Lower lobe of right lung (tissue), 2 donors: ENCODE measurements at regions not wholly inside any gene's neighbourhood (a gene's known extent, or its start where the extent isn't known, plus 50 kb on each side); places are given as distances from the start of the nearest gene placed in this dataset.

ENCODE experiments used
- ATAC-seq, 2 donors: fragments of 200-7000 bp; cut with Tn5 transposase; one replicate each; pipeline ENCODE4 v1.9.1; 2020 to 2022; ENCODE audit warnings: mild to moderate bottlenecking in 2 of 2, moderate library complexity in 2 of 2
- DNase-seq: peaks from one replicate; pipeline ENCODE4 v3.0.0-alpha.2; 2020
- H3K27ac ChIP-seq: fragments of 200-600 bp; one replicate; pipeline ENCODE4 v1.8.0; 2022
- H3K27me3 ChIP-seq: fragments of 200-600 bp; one replicate; pipeline ENCODE4 v1.8.0; 2022; ENCODE audit warnings: low read depth
- H3K36me3 ChIP-seq: fragments of 200-600 bp; one replicate; pipeline ENCODE4 v1.8.0; 2022; ENCODE audit warnings: mild to moderate bottlenecking
- H3K4me1 ChIP-seq: fragments of 200-600 bp; one replicate; pipeline ENCODE4 v1.8.0; 2022
- H3K4me3 ChIP-seq: fragments of 200-600 bp; one replicate; pipeline ENCODE4 v1.8.0; 2022; ENCODE audit warnings: mild to moderate bottlenecking
- H3K9me3 ChIP-seq: fragments of 200-600 bp; one replicate; pipeline ENCODE4 v1.8.0; 2022
- intact Hi-C: fragments of 100-400 bp; cut with DNase I; formaldehyde crosslinking; loops from one replicate; pipeline ENCODE4 v1.11.0; 2022
- TF ChIP-seq, protein P1 (sequence below): fragments of 200-600 bp; IDR thresholded peaks from one replicate; pipeline ENCODE4 v1.8.0; 2022; ENCODE audit warnings: antibody characterized with exemption, mild to moderate bottlenecking
- donor health status: DM: no; HTN: yes; CAD: no; lungs with severe emphysema.

DNA sequence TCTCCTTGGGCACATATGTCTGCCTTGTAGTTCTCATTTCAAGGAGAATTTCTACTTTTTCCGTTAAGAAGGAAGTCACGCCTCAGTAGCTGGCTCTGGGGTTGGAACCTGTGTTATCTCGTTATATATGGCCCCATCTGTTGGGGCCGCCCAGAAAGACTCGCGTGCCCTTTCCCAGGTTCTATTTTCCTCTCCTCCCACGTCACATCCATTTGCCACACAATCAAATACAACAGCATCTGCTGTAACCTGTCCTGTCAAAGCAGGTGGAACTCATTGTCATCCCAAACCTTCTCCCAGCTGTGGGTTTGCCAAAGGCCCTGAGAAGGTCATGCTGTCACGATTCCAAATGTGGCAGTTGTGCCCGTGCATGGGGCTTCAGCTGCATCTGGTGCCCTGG lies 213.1 kb upstream of the ZBED5 start:
- no peak overlapping the region for H3K4me3 ChIP-seq
- H3K4me1 ChIP-seq = no peaks in the 10 kb centered on the region
- intact Hi-C loops = no loop called here
- DNase-seq (no peak), ATAC-seq (no peak)
- H3K27me3 ChIP-seq = no peaks in the 10 kb centered on the region
- H3K27ac ChIP-seq = no peak overlapping the region
- no peaks in the 10 kb centered on the region for H3K9me3 ChIP-seq
- TF ChIP-seq, protein P1, sequence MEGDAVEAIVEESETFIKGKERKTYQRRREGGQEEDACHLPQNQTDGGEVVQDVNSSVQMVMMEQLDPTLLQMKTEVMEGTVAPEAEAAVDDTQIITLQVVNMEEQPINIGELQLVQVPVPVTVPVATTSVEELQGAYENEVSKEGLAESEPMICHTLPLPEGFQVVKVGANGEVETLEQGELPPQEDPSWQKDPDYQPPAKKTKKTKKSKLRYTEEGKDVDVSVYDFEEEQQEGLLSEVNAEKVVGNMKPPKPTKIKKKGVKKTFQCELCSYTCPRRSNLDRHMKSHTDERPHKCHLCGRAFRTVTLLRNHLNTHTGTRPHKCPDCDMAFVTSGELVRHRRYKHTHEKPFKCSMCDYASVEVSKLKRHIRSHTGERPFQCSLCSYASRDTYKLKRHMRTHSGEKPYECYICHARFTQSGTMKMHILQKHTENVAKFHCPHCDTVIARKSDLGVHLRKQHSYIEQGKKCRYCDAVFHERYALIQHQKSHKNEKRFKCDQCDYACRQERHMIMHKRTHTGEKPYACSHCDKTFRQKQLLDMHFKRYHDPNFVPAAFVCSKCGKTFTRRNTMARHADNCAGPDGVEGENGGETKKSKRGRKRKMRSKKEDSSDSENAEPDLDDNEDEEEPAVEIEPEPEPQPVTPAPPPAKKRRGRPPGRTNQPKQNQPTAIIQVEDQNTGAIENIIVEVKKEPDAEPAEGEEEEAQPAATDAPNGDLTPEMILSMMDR = no peak
- H3K36me3 ChIP-seq = no peaks in the 10 kb centered on the region

DNA sequence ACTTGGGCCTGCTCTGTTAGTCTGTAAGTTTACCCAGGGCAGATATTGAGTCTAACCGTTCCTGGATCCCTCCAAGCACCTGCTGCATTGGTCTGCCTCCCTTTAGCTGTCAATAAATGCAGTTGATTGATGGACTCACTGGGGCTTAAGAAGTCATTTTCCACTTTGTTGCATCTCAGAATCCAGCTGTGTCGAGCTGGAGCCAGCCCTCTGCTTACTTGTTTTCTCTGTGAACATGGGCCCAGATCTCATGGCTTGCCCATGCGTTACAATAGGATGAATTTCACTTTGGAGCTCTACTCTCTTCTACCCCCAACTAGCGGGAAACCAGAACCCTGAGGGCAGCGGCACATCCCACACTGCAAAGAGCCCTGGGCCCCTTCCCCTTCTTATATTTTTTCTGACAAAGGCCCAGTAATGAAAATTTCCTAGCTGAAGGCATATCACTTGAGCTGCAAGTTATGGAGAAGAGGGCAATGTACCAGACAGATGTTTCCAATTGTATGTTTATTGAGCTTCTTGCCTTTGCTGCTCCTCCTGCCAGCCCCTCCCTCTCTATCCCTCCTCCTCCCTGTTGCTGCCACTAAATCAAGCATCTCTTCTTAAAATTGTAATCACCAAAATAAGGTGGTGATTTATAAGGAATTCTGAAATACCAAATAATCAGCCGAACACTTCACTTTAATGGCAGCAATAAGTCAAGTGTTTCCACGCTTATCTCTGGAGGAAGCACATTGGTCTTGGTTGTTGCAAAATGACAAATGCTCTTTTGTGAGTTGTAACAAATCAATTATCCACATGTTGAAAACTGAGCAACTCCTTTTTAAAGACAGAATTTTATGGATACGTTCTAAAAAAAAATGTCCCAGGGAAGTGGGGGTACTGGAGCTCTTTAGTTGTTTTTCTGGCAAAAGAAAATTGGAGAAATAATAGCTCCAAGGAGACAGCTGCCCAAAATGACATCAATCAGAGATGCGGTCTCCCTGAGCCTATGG lies 212.3 kb upstream of the ZBED5 start:
- intact Hi-C loops = no loop called here
- Histone ChIP-seq H3K36me3 (no peaks in the 10 kb centered on the region), H3K27me3 (no peaks in the 10 kb centered on the region), H3K27ac (no peak overlapping the region), H3K4me3 (no peak overlapping the region), H3K4me1 (no peaks in the 10 kb centered on the region), H3K9me3 (no peaks in the 10 kb centered on the region)
- ATAC-seq (no peak), DNase-seq (no peak)
- TF ChIP-seq, protein P1 = no peak

DNA sequence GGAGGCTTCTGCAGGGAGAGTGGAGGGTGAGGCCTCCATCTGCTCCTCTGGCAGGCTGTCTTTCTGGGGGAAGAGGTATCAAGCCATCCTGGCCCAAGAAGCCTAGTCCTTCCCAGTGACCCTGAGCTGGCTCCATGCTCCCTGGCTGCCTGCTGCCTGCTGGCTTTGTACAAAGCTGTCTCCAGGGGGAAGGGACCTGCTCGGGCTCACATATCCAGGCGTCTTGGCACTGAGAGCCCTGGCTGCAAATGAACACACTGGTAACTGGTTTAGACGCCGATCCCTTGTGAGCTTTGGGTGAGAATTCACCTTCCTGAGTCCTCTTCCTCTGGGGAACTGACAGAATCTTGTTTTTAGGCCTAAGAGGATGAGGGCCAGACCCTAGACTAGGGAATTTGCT lies 210.3 kb upstream of the ZBED5 start:
- H3K27ac ChIP-seq = no peak overlapping the region
- DNase-seq = no peak
- ATAC-seq = no peak
- TF ChIP-seq, protein P1 = no peak
- H3K36me3 ChIP-seq = no peaks in the 10 kb centered on the region
- no peaks in the 10 kb centered on the region for H3K9me3 ChIP-seq
- intact Hi-C loops = no loop called here
- H3K4me1 ChIP-seq = no peaks in the 10 kb centered on the region
- no peaks in the 10 kb centered on the region for H3K27me3 ChIP-seq
- H3K4me3 ChIP-seq = no peak overlapping the region

DNA sequence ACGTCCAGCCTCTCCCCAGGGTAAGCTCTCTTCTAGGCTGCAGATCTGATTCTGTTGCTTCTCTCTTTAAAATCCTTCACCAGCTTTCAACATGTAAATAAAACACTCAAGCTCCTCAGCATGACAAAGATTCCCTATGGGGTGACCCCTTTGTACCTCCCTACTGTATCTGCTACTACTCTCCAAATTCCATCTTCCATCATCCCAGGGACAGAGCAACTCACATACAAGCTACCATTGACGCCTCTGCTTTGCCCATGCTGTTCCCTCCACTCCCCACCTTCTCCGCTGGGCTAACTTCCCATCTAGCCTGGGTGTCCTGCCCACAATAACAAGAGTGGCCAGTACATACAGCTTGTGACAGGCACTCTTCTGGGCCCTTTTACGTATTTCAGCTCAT lies 207.5 kb upstream of the ZBED5 start:
- Histone ChIP-seq H3K27me3 (no peaks in the 10 kb centered on the region), H3K4me1 (no peaks in the 10 kb centered on the region), H3K4me3 (no peak overlapping the region), H3K9me3 (no peaks in the 10 kb centered on the region), H3K27ac (no peak overlapping the region), H3K36me3 (no peaks in the 10 kb centered on the region)
- ATAC-seq (no peak), DNase-seq (no peak)
- TF ChIP-seq, protein P1 = no peak
- intact Hi-C loops = no loop called here

DNA sequence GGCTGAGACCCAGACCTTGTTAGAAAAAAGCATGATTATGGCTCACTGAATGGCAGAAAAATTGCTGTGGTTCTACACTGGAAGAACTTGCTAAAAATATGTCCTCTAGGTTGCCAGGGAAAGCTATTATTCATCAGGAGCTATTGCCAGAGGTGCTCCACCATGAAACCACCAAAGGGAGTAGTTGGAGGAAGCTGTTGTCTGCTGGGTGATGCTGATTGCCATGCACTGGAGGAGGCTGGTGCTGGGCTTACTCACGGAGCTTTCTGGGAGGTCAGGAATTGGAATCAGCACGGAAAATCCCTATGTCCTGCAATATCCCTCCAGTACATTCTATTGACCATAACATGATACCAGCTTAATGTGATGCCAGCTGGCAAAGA lies 199.6 kb upstream of the ZBED5 start:
- ATAC-seq = no peak

More for the DNA sequence above, 199.6 kb upstream of the ZBED5 start:
- Histone ChIP-seq H3K9me3 (peaks cover 24% of the 10 kb centered on the region), H3K4me1 (no peaks in the 10 kb centered on the region), H3K27ac (no peak overlapping the region), H3K27me3 (no peaks in the 10 kb centered on the region), H3K4me3 (no peak overlapping the region), H3K36me3 (no peaks in the 10 kb centered on the region)
- DNase-seq = no peak
- intact Hi-C loops = no loop called here
- TF ChIP-seq, protein P1 = no peak
